HCT116 (cell line): ENCODE measurements at regions not wholly inside any gene's neighbourhood (a gene's known extent, or its start where the extent isn't known, plus 50 kb on each side); places are given as distances from the start of the nearest gene placed in this dataset.

Source experiments
- ATAC-seq: fragments of 200-7000 bp; cut with Tn5 transposase; 2 replicates; pipeline ENCODE4 v1.9.1; 2020; ENCODE audit warnings: mild to moderate bottlenecking, moderate library complexity
- BruUV-seq: library from RNA; stranded (reverse); fragments of 400-500 nt; replicated peaks from 2 replicates; lab custom pipeline; 2021; lab: Mats Ljungman, UMichigan
- CTCF ChIA-PET: fragments of 300-600 bp; sonication (Branson Sonifier 250); formaldehyde crosslinking; loops from one replicate; lab custom pipeline; 2021; ENCODE audit warnings: antibody characterized with exemption; lab: Charles Lee
- POLR2A ChIA-PET: fragments of 300-600, 350-600 bp; sonication (Branson Sonifier 250); formaldehyde crosslinking; loops from one replicate; lab custom pipeline; 2021; ENCODE audit warnings: antibody characterized with exemption; lab: Charles Lee
- RAD21 ChIA-PET, 2 experiments: fragments of 300-600 bp; sonication (Branson Sonifier 250); formaldehyde crosslinking; loops; one replicate each; lab custom pipeline; 2023; ENCODE audit warnings: low total read pairs in 2 of 2; ENCODE audit not compliant: uncharacterized antibody in 2 of 2, unreplicated experiment in 2 of 2, low non-redundant PET in 1 of 2; lab: Charles Lee
- DNase-seq: peaks from one replicate; pipeline ENCODE4 v3.0.0-alpha.2; 2010; ENCODE audit warnings: low read depth, low spot score
- H2AFZ ChIP-seq: fragments of 200-600 bp; shearing (Covaris generic), sonication (generic); 2 replicates; pipeline ENCODE4 v1.6.1; 2017; ENCODE audit warnings: low read depth, mixed run types, mixed read lengths, antibody characterized with exemption, low read length; ENCODE audit not compliant: poor library complexity, severe bottlenecking
- H3K27ac ChIP-seq: 2 replicates; pipeline ENCODE4 v1.5.1; 2012; ENCODE audit warnings: low read depth, low read length
- H3K27me3 ChIP-seq: fragments of 200-600 bp; sonication (generic); 2 replicates; pipeline ENCODE4 v1.6.1; 2016; ENCODE audit warnings: mixed run types, low read length, mixed read lengths; ENCODE audit not compliant: insufficient read depth
- H3K36me3 ChIP-seq, 2 experiments: fragments of 200-500 bp in 1 of 2; fragments of 200-600 bp in 1 of 2; sonication (Bioruptor generic) in 1 of 2; sonication (generic) in 1 of 2; 2 replicates each; pipeline versions ENCODE4 v1.5.1 to v1.6.1; 2014 to 2016; ENCODE audit warnings: low read length in 2 of 2, inconsistent platforms in 1 of 2, mixed read lengths in 1 of 2, mixed run types in 1 of 2; ENCODE audit not compliant: insufficient read depth in 2 of 2, control insufficient read depth in 1 of 2
- H3K4me1 ChIP-seq, 2 experiments: fragments of 200-600 bp in 1 of 2; sonication (generic) in 1 of 2; 2 replicates each; pipeline versions ENCODE4 v1.5.1 to v1.6.1; 2012 to 2017; ENCODE audit warnings: low read length in 2 of 2, inconsistent platforms in 1 of 2, mild to moderate bottlenecking in 1 of 2, mixed read lengths in 1 of 2, mixed run types in 1 of 2, moderate library complexity in 1 of 2; ENCODE audit not compliant: insufficient read depth in 2 of 2, control insufficient read depth in 1 of 2
- H3K4me2 ChIP-seq: fragments of 200-600 bp; sonication (generic); 2 replicates; pipeline ENCODE4 v1.6.1; 2017; ENCODE audit warnings: mixed run types, low read length, mixed read lengths
- H3K4me3 ChIP-seq, 2 experiments: fragments of 200-600 bp in 1 of 2; sonication (generic) in 1 of 2; replicated peaks in 1 of 2; 2 replicates each; pipeline ENCODE4 v1.5.1; 2011 to 2016; ENCODE audit warnings: low read length in 2 of 2, control low read depth in 1 of 2, low read depth in 1 of 2, mild to moderate bottlenecking in 1 of 2, mixed read lengths in 1 of 2, mixed run types in 1 of 2
- H3K79me2 ChIP-seq: fragments of 200-600 bp; sonication (generic); 2 replicates; pipeline ENCODE4 v1.6.1; 2017; ENCODE audit warnings: mild to moderate bottlenecking, mixed run types, low read length, moderate library complexity, mixed read lengths; ENCODE audit not compliant: insufficient read depth
- H3K9ac ChIP-seq: fragments of 200-600 bp; sonication (generic); 2 replicates; pipeline ENCODE4 v1.6.1; 2016; ENCODE audit warnings: low read length, mixed read lengths
- H3K9me2 ChIP-seq: fragments of 200-600 bp; sonication (generic), shearing (Covaris generic); 2 replicates; pipeline ENCODE4 v1.6.1; 2017; ENCODE audit warnings: mixed run types, mild to moderate bottlenecking, moderate library complexity; ENCODE audit not compliant: insufficient read depth
- H3K9me3 ChIP-seq, 2 experiments: fragments of 200-500 bp in 1 of 2; fragments of 200-600 bp in 1 of 2; sonication (Bioruptor generic) in 1 of 2; sonication (generic) in 1 of 2; 2 replicates each; pipeline ENCODE4 v1.6.1; 2014 to 2017; ENCODE audit warnings: low read length in 2 of 2, mixed read lengths in 2 of 2, inconsistent platforms in 1 of 2, low read depth in 1 of 2, mild to moderate bottlenecking in 1 of 2, mixed run types in 1 of 2, moderate library complexity in 1 of 2; ENCODE audit not compliant: control insufficient read depth in 1 of 2, insufficient read depth in 1 of 2
- H4K20me1 ChIP-seq: fragments of 200-600 bp; sonication (generic), shearing (Covaris generic); 2 replicates; pipeline ENCODE4 v1.6.1; 2017; ENCODE audit warnings: mixed run types, mild to moderate bottlenecking, moderate library complexity; ENCODE audit not compliant: insufficient read depth
- CBX3 ChIP-seq: IDR thresholded peaks from 2 replicates; pipeline ENCODE4 v1.6.1; 2012; ENCODE audit warnings: low read depth
- CTCF ChIP-seq, 3 experiments: fragments of 200-600 bp in 1 of 3; sonication (generic) in 1 of 3; IDR thresholded peaks in 2 of 3; conservative IDR thresholded peaks in 1 of 3; 2 replicates each; pipeline ENCODE4 v1.5.1; 2012 to 2017; ENCODE audit warnings: low read depth in 2 of 3, low read length in 2 of 3, antibody characterized with exemption in 1 of 3, borderline replicate concordance in 1 of 3, control low read depth in 1 of 3, mild to moderate bottlenecking in 1 of 3, mixed read lengths in 1 of 3, mixed run types in 1 of 3, moderate library complexity in 1 of 3; ENCODE audit not compliant: insufficient read depth in 1 of 3
- EGR1 ChIP-seq: IDR thresholded peaks from 2 replicates; pipeline ENCODE4 v1.6.1; 2012; ENCODE audit warnings: low read depth
- ELF1 ChIP-seq: IDR thresholded peaks from 2 replicates; pipeline ENCODE4 v1.6.1; 2012; ENCODE audit warnings: low read depth, borderline replicate concordance
- EZH2 ChIP-seq: fragments of 200-600 bp; sonication (generic); IDR thresholded peaks from 2 replicates; pipeline ENCODE4 v1.6.1; 2017; ENCODE audit warnings: antibody characterized with exemption, mixed run types
- EZH2phosphoT487 ChIP-seq: fragments of 200-600 bp; IDR thresholded peaks from 2 replicates; pipeline ENCODE4 v1.6.1; 2018; ENCODE audit warnings: antibody characterized with exemption, borderline replicate concordance
- JUND ChIP-seq: IDR thresholded peaks from 2 replicates; pipeline ENCODE4 v1.6.1; 2012
- MAX ChIP-seq: IDR thresholded peaks from 2 replicates; pipeline ENCODE4 v1.6.1; 2012
- POLR2AphosphoS5 ChIP-seq: IDR thresholded peaks from 2 replicates; pipeline ENCODE4 v1.6.1; 2011; ENCODE audit warnings: mild to moderate bottlenecking, low read depth, low read length, moderate library complexity
- RAD21 ChIP-seq: IDR thresholded peaks from 2 replicates; pipeline ENCODE4 v1.6.1; 2012; ENCODE audit warnings: low read depth, mild to moderate bottlenecking
- SIN3A ChIP-seq: IDR thresholded peaks from 2 replicates; pipeline ENCODE4 v1.6.1; 2012; ENCODE audit warnings: low read depth
- SP1 ChIP-seq: IDR thresholded peaks from 2 replicates; pipeline ENCODE4 v1.6.1; 2012; ENCODE audit warnings: low read depth
- TCF7L2 ChIP-seq: IDR thresholded peaks from 2 replicates; pipeline ENCODE4 v1.7.0; 2011; ENCODE audit warnings: borderline replicate concordance, inconsistent platforms; ENCODE audit not compliant: insufficient read depth, insufficient read length; ENCODE audit errors: extremely low read depth
- YY1 ChIP-seq: IDR thresholded peaks from 2 replicates; pipeline ENCODE4 v1.6.1; 2011; ENCODE audit warnings: low read length, low read depth, moderate library complexity, mild to moderate bottlenecking; ENCODE audit not compliant: insufficient replicate concordance; ENCODE audit errors: extremely low read depth
- ZBTB33 ChIP-seq: IDR thresholded peaks from 2 replicates; pipeline ENCODE4 v1.6.1; 2011; ENCODE audit warnings: mild to moderate bottlenecking, low read length, moderate library complexity; ENCODE audit not compliant: insufficient replicate concordance; ENCODE audit errors: extremely low read depth
- ZNF274 ChIP-seq: fragments of 200-500 bp; sonication (Bioruptor generic); IDR thresholded peaks from 2 replicates; pipeline ENCODE4 v1.6.1; 2014; ENCODE audit warnings: mild to moderate bottlenecking, low read depth, low read length, inconsistent platforms
- intact Hi-C: fragments of 100-400 bp; cut with micrococcal nuclease; formaldehyde crosslinking; loops from 2 replicates; pipeline ENCODE4 v1.10.0; 2022
- TF ChIP-seq, protein P1 (sequence below): IDR thresholded peaks from 2 replicates; pipeline ENCODE4 v1.6.1; 2012; ENCODE audit warnings: low read depth

- DNase-seq: no peak
- CTCF ChIA-PET: no interaction called here
- H3K27ac ChIP-seq: no peak overlapping the region
- H3K79me2 ChIP-seq: no peaks in the 10 kb centered on the region
- BruUV-seq: no TSS peak
- no peak overlapping the region for H3K4me2 ChIP-seq
- no peaks in the 10 kb centered on the region for H3K9me2 ChIP-seq
- H3K27me3 ChIP-seq: no peaks in the 10 kb centered on the region
- H4K20me1 ChIP-seq: no peaks in the 10 kb centered on the region
- no peak overlapping the region for H3K4me3 ChIP-seq
- H3K36me3 ChIP-seq: no peaks in the 10 kb centered on the region
- ATAC-seq: no peak
- POLR2A ChIA-PET: no interaction called here
- H3K9ac ChIP-seq: no peak overlapping the region
- H3K9me3 ChIP-seq: no peaks in the 10 kb centered on the region
- RAD21 ChIA-PET: no interaction called here
- no peaks in the 10 kb centered on the region for H3K4me1 ChIP-seq
- no peak for TF ChIP-seq ZNF274
- no peak for TF ChIP-seq MAX
- no peak for TF ChIP-seq EZH2
- no peak for TF ChIP-seq RAD21
- no peak for TF ChIP-seq POLR2AphosphoS5
- no peak for TF ChIP-seq YY1
- TF ChIP-seq SP1: no peak
- TF ChIP-seq EGR1: no peak
- no peak for TF ChIP-seq TCF7L2
- TF ChIP-seq CBX3: no peak
- no peak for TF ChIP-seq ZBTB33
- TF ChIP-seq EZH2phosphoT487: no peak
- TF ChIP-seq, protein P1, sequence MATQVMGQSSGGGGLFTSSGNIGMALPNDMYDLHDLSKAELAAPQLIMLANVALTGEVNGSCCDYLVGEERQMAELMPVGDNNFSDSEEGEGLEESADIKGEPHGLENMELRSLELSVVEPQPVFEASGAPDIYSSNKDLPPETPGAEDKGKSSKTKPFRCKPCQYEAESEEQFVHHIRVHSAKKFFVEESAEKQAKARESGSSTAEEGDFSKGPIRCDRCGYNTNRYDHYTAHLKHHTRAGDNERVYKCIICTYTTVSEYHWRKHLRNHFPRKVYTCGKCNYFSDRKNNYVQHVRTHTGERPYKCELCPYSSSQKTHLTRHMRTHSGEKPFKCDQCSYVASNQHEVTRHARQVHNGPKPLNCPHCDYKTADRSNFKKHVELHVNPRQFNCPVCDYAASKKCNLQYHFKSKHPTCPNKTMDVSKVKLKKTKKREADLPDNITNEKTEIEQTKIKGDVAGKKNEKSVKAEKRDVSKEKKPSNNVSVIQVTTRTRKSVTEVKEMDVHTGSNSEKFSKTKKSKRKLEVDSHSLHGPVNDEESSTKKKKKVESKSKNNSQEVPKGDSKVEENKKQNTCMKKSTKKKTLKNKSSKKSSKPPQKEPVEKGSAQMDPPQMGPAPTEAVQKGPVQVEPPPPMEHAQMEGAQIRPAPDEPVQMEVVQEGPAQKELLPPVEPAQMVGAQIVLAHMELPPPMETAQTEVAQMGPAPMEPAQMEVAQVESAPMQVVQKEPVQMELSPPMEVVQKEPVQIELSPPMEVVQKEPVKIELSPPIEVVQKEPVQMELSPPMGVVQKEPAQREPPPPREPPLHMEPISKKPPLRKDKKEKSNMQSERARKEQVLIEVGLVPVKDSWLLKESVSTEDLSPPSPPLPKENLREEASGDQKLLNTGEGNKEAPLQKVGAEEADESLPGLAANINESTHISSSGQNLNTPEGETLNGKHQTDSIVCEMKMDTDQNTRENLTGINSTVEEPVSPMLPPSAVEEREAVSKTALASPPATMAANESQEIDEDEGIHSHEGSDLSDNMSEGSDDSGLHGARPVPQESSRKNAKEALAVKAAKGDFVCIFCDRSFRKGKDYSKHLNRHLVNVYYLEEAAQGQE: no peak
- no peak for TF ChIP-seq JUND
- TF ChIP-seq CTCF (IDR thresholded peaks at IDR 0.05 in 2 of 3, conservative IDR thresholded peaks at IDR 0.05 in 1 of 3; ENCODE audit: borderline replicate concordance in 1 of 3, insufficient read depth in 1 of 3, low read depth in 2 of 3, low read length in 2 of 3): no peak
- no peak for TF ChIP-seq SIN3A
- TF ChIP-seq ELF1: no peak
- TF ChIP-seq, all 23 proteins: peak for 0
- intact Hi-C loops: no loop called here
- no peak overlapping the region for H2AFZ ChIP-seq
Observed at GRCh38 chr12:71060426-71060825, 97.4 kb downstream of the TSPAN8 start.
